Breast epithelium (tissue), 4 donors: ENCODE measurements at regions not wholly inside any gene's neighbourhood (a gene's known extent, or its start where the extent isn't known, plus 50 kb on each side); places are given as distances from the start of the nearest gene placed in this dataset.

ENCODE experiments used
- DNase-seq, 2 donors: peaks; one replicate each; pipeline ENCODE4 v3.0.0-alpha.2; 2019; ENCODE audit warnings: low spot score in 2 of 2
- H3K27ac ChIP-seq, 2 donors: fragments of 200-600 bp; sonication (generic) in 1 of 2; one replicate each; pipeline ENCODE4 v1.5.1; 2016 to 2019; ENCODE audit warnings: mild to moderate bottlenecking in 1 of 2
- H3K27me3 ChIP-seq, 2 donors: fragments of 200-600 bp; sonication (generic) in 1 of 2; one replicate each; pipeline versions ENCODE4 v1.5.1 to v1.6.0; 2017 to 2019; ENCODE audit warnings: control low read depth in 1 of 2, mild to moderate bottlenecking in 1 of 2
- H3K36me3 ChIP-seq: fragments of 200-600 bp; one replicate; pipeline ENCODE4 v1.5.1; 2019
- H3K4me1 ChIP-seq, 2 donors: fragments of 200-600 bp; sonication (generic); one replicate each; pipeline ENCODE4 v1.5.1; 2016 to 2019; ENCODE audit warnings: control low read depth in 1 of 2
- H3K4me3 ChIP-seq, 3 donors: fragments of 200-600 bp; sonication (generic); 1 replicate in 2 of 3; 2 replicates in 1 of 3; pipeline ENCODE4 v1.5.1; 2016 to 2019; ENCODE audit warnings: mild to moderate bottlenecking in 3 of 3, moderate library complexity in 2 of 3
- H3K9me3 ChIP-seq, 2 donors: fragments of 200-600 bp; sonication (generic) in 1 of 2; one replicate each; pipeline ENCODE4 v1.5.1; 2016 to 2019; ENCODE audit warnings: control low read depth in 1 of 2
- POLR2A ChIP-seq: fragments of 450-650 bp; IDR thresholded peaks from one replicate; pipeline ENCODE4 v1.6.1; 2016; ENCODE audit warnings: antibody characterized with exemption, mild to moderate bottlenecking, moderate library complexity
- POLR2AphosphoS5 ChIP-seq, 3 donors: sonication (generic); formaldehyde crosslinking; IDR thresholded peaks; one replicate each; pipeline ENCODE4 v1.6.1; 2017; ENCODE audit warnings: antibody characterized with exemption in 3 of 3
- intact Hi-C: fragments of 100-400 bp; cut with DNase I; formaldehyde crosslinking; loops from one replicate; pipeline ENCODE4 v1.15.1; 2023; ENCODE audit warnings: low total_unique reads
- TF ChIP-seq, protein P1 (sequence below), 3 donors: fragments of 450-650 bp; IDR thresholded peaks; one replicate each; pipeline ENCODE4 v1.5.1; 2016 to 2017; ENCODE audit warnings: antibody characterized with exemption in 3 of 3, mild to moderate bottlenecking in 3 of 3, moderate library complexity in 3 of 3

- no peaks in the 10 kb centered on the region for H3K4me1 ChIP-seq
- DNase-seq = no peak
- intact Hi-C loops = no loop called here
- no peak for TF ChIP-seq POLR2AphosphoS5 (IDR thresholded peaks at IDR 0.05)
- TF ChIP-seq, protein P1, sequence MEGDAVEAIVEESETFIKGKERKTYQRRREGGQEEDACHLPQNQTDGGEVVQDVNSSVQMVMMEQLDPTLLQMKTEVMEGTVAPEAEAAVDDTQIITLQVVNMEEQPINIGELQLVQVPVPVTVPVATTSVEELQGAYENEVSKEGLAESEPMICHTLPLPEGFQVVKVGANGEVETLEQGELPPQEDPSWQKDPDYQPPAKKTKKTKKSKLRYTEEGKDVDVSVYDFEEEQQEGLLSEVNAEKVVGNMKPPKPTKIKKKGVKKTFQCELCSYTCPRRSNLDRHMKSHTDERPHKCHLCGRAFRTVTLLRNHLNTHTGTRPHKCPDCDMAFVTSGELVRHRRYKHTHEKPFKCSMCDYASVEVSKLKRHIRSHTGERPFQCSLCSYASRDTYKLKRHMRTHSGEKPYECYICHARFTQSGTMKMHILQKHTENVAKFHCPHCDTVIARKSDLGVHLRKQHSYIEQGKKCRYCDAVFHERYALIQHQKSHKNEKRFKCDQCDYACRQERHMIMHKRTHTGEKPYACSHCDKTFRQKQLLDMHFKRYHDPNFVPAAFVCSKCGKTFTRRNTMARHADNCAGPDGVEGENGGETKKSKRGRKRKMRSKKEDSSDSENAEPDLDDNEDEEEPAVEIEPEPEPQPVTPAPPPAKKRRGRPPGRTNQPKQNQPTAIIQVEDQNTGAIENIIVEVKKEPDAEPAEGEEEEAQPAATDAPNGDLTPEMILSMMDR (IDR thresholded peaks at IDR 0.05) = no peak
- TF ChIP-seq POLR2A = no peak
- H3K9me3 ChIP-seq = no peaks in the 10 kb centered on the region
- H3K4me3 ChIP-seq = no peak overlapping the region
- no peaks in the 10 kb centered on the region for H3K27me3 ChIP-seq
- H3K36me3 ChIP-seq = no peaks in the 10 kb centered on the region
- H3K27ac ChIP-seq = no peak overlapping the region
Measured at GRCh38 chr5:124480022-124480421, 266.4 kb downstream of the ZNF608 start.

DNA sequence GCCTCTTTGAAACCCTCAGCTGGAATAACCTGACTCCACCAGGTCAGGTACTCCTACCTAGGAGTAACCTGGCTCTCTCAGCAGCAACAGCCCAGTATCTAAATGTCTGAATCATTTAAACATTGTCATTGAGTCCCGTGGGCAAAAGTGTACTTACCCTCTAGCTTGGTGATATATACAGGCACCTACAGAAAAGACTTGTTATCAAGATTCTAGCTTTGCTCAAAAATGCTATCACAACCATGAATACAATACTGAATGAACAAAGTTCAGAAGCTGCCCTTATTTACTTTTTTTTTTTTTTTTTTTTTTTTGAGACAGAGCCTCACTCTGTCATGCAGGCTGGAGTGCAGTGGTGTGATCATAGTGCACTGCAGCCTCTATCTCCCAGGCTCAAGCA lies 268.2 kb downstream of the ZNF608 start:
- intact Hi-C loops = no loop called here
- H3K9me3 ChIP-seq = no peaks in the 10 kb centered on the region

GRCh38 chr5:124477577-124477976 lies 268.9 kb downstream of the ZNF608 start:
- TF ChIP-seq POLR2A = no peak
- TF ChIP-seq, protein P1 (IDR thresholded peaks at IDR 0.05) = no peak
- no peak for TF ChIP-seq POLR2AphosphoS5 (IDR thresholded peaks at IDR 0.05)

More for the DNA sequence above, 268.2 kb downstream of the ZNF608 start:
- Histone ChIP-seq H3K4me1 (no peaks in the 10 kb centered on the region), H3K27ac (no peak overlapping the region), H3K27me3 (no peaks in the 10 kb centered on the region), H3K4me3 (no peak overlapping the region), H3K36me3 (no peaks in the 10 kb centered on the region)
- TF ChIP-seq, protein P1 (IDR thresholded peaks at IDR 0.05) = no peak
- TF ChIP-seq POLR2A (no peak), POLR2AphosphoS5 (IDR thresholded peaks at IDR 0.05) (no peak)
- no peak for DNase-seq

GRCh38 chr5:124477062-124477461 lies 269.4 kb downstream of the ZNF608 start:
- Histone ChIP-seq H3K4me3 (no peak overlapping the region), H3K27ac (no peak overlapping the region), H3K36me3 (no peaks in the 10 kb centered on the region), H3K9me3 (no peaks in the 10 kb centered on the region), H3K27me3 (no peaks in the 10 kb centered on the region), H3K4me1 (no peaks in the 10 kb centered on the region)
- no peak for TF ChIP-seq POLR2AphosphoS5 (IDR thresholded peaks at IDR 0.05)
- no peak for TF ChIP-seq POLR2A
- TF ChIP-seq, protein P1 (IDR thresholded peaks at IDR 0.05) = no peak
- intact Hi-C loops = no loop called here
- no peak for DNase-seq

More at GRCh38 chr5:124477577-124477976, 268.9 kb downstream of the ZNF608 start:
- no peak overlapping the region for H3K4me3 ChIP-seq
- H3K36me3 ChIP-seq = no peaks in the 10 kb centered on the region
- no peak overlapping the region for H3K27ac ChIP-seq
- no peak for DNase-seq
- intact Hi-C loops = no loop called here
- H3K4me1 ChIP-seq = no peaks in the 10 kb centered on the region
- H3K27me3 ChIP-seq = no peaks in the 10 kb centered on the region
- no peaks in the 10 kb centered on the region for H3K9me3 ChIP-seq

GRCh38 chr5:124474528-124475215 lies 271.8 kb downstream of the ZNF608 start:
- intact Hi-C loops = no loop called here
- no peaks in the 10 kb centered on the region for H3K9me3 ChIP-seq
- H3K27me3 ChIP-seq = no peaks in the 10 kb centered on the region
- no peaks in the 10 kb centered on the region for H3K4me1 ChIP-seq
- no peak overlapping the region for H3K27ac ChIP-seq
- H3K36me3 ChIP-seq = no peaks in the 10 kb centered on the region
- no peak for DNase-seq
- H3K4me3 ChIP-seq = no peak overlapping the region
- TF ChIP-seq POLR2AphosphoS5 (IDR thresholded peaks at IDR 0.05) = no peak
- TF ChIP-seq, protein P1 (IDR thresholded peaks at IDR 0.05) = no peak
- TF ChIP-seq POLR2A = no peak
